HepG2 (cell line): ENCODE measurements at regions not wholly inside any gene's neighbourhood (a gene's known extent, or its start where the extent isn't known, plus 50 kb on each side); places are given as distances from the start of the nearest gene placed in this dataset.

Experiments used
- ATAC-seq: fragments of 200-7000 bp; cut with Tn5 transposase; 3 replicates; pipeline ENCODE4 v1.9.1; 2020; ENCODE audit warnings: mild to moderate bottlenecking, moderate library complexity
- BruUV-seq: library from RNA; stranded (reverse); fragments of 400-500 nt; replicated peaks from 2 replicates; lab custom pipeline; 2021; lab: Mats Ljungman, UMichigan
- CTCF ChIA-PET: fragments of 300-600 bp; formaldehyde crosslinking; extraction: SDS; loops from one replicate; lab custom pipeline; 2021; ENCODE audit warnings: low total read pairs, inconsistent platforms, low intra/inter-chr PET ratio; lab: Yijun Ruan, JAX
- POLR2A ChIA-PET: fragments of 350-600 bp; sonication (Branson Sonifier 250); formaldehyde crosslinking; loops from one replicate; lab custom pipeline; 2020; ENCODE audit warnings: antibody characterized with exemption, inconsistent platforms; lab: Yijun Ruan, JAX
- DNase-seq: peaks from one replicate; pipeline ENCODE4 v3.0.0-alpha.2; 2015; ENCODE audit warnings: low spot score
- FAIRE-seq: peaks from 3 replicates; lab custom pipeline; 2011; peaks lifted over from hg19 to GRCh38; lab: Jason Lieb, UNC
- H2AFZ ChIP-seq: one replicate; pipeline ENCODE4 v1.6.1; 2011; ENCODE audit warnings: low read length, inconsistent platforms
- H3K27ac ChIP-seq: fragments of 300-600 bp; 3 replicates; pipeline ENCODE4 v1.8.0; 2011; ENCODE audit warnings: mixed run types, mild to moderate bottlenecking, mixed read lengths, low read length, inconsistent platforms; ENCODE audit not compliant: insufficient read depth; ENCODE audit errors: extremely low read length
- H3K27me3 ChIP-seq, 2 experiments: fragments of 200-600 bp in 1 of 2; 2 replicates in 1 of 2; 3 replicates in 1 of 2; pipeline versions ENCODE4 v1.6.0 to v1.8.0; 2011; ENCODE audit warnings: low read length in 2 of 2, mild to moderate bottlenecking in 2 of 2, moderate library complexity in 2 of 2, inconsistent platforms in 1 of 2; ENCODE audit not compliant: insufficient read depth in 2 of 2, control insufficient read depth in 1 of 2
- H3K36me3 ChIP-seq, 2 experiments: fragments of 200-600 bp in 1 of 2; replicated peaks in 1 of 2; 2 replicates in 1 of 2; 3 replicates in 1 of 2; pipeline versions ENCODE4 v1.5.1 to v1.8.0; 2011; ENCODE audit warnings: low read length in 2 of 2, inconsistent platforms in 1 of 2; ENCODE audit not compliant: insufficient read depth in 2 of 2, control insufficient read depth in 1 of 2
- H3K4me1 ChIP-seq: 2 replicates; pipeline ENCODE4 v1.5.1; 2012; ENCODE audit warnings: low read length, inconsistent platforms; ENCODE audit not compliant: insufficient read depth
- H3K4me2 ChIP-seq: 2 replicates; pipeline ENCODE4 v1.6.0; 2011; ENCODE audit warnings: low read depth, low read length, inconsistent platforms
- H3K4me3 ChIP-seq, 3 experiments: fragments of 200-600 bp in 1 of 3; sonication (generic), shearing (Covaris generic) in 1 of 3; replicated peaks in 1 of 3; 2 replicates each; pipeline ENCODE4 v1.5.1; 2011 to 2016; ENCODE audit warnings: low read length in 3 of 3, inconsistent platforms in 2 of 3, low read depth in 2 of 3, mild to moderate bottlenecking in 2 of 3, control low read depth in 1 of 3, mixed read lengths in 1 of 3; ENCODE audit not compliant: insufficient read depth in 1 of 3
- H3K79me2 ChIP-seq: one replicate; pipeline ENCODE4 v1.6.1; 2011; ENCODE audit warnings: low read length, inconsistent platforms; ENCODE audit not compliant: insufficient read depth
- H3K9ac ChIP-seq: 2 replicates; pipeline ENCODE4 v1.6.0; 2011; ENCODE audit warnings: mild to moderate bottlenecking, low read depth, low read length, inconsistent platforms; ENCODE audit not compliant: insufficient read depth
- H3K9me3 ChIP-seq: 2 replicates; pipeline ENCODE4 v1.5.1; 2012; ENCODE audit warnings: mild to moderate bottlenecking, low read length
- H4K20me1 ChIP-seq: 2 replicates; pipeline ENCODE4 v1.6.0; 2011; ENCODE audit warnings: inconsistent platforms, mild to moderate bottlenecking, low read length, moderate library complexity; ENCODE audit not compliant: insufficient read depth
- ATF5 ChIP-seq: sonication (generic); formaldehyde crosslinking; IDR thresholded peaks from 2 replicates; pipeline ENCODE4 v1.4.0; 2020; ENCODE audit warnings: mild to moderate bottlenecking, low read depth, missing genetic modification reagents
- BRF2 ChIP-seq: sonication (generic); formaldehyde crosslinking; IDR thresholded peaks from 2 replicates; pipeline ENCODE4 v1.8.1; 2022; ENCODE audit warnings: mild to moderate bottlenecking, missing genetic modification reagents
- DMAP1 ChIP-seq: IDR thresholded peaks from 2 replicates; pipeline ENCODE4 v1.6.1; 2016
- FOSL2 ChIP-seq: sonication (generic); formaldehyde crosslinking; IDR thresholded peaks from 2 replicates; pipeline ENCODE4 v1.4.0; 2020; ENCODE audit warnings: missing genetic modification reagents
- RCOR2 ChIP-seq: IDR thresholded peaks from 2 replicates; pipeline ENCODE4 v1.6.1; 2016; ENCODE audit warnings: missing biosample characterization, missing genetic modification reagents
- SRF ChIP-seq: IDR thresholded peaks from 2 replicates; pipeline ENCODE4 v1.6.1; 2011; ENCODE audit warnings: mild to moderate bottlenecking, low read depth, low read length, moderate library complexity
- ZEB1 ChIP-seq: IDR thresholded peaks from 2 replicates; pipeline ENCODE4 v1.6.1; 2012; ENCODE audit warnings: mild to moderate bottlenecking, low read depth, inconsistent platforms; ENCODE audit not compliant: insufficient replicate concordance
- ZNF142 ChIP-seq: sonication (generic); formaldehyde crosslinking; IDR thresholded peaks from 2 replicates; pipeline ENCODE4 v1.4.0; 2020; ENCODE audit warnings: missing genetic modification reagents
- ZNF230 ChIP-seq: sonication (generic); formaldehyde crosslinking; IDR thresholded peaks from 2 replicates; pipeline ENCODE4 v1.4.0; 2020; ENCODE audit warnings: mild to moderate bottlenecking, missing genetic modification reagents
- ZNF354B ChIP-seq: sonication (generic); formaldehyde crosslinking; IDR thresholded peaks from 2 replicates; pipeline ENCODE4 v1.8.0; 2022; ENCODE audit warnings: mild to moderate bottlenecking, missing genetic modification reagents
- ZNF660 ChIP-seq: sonication (generic); formaldehyde crosslinking; IDR thresholded peaks from 2 replicates; pipeline ENCODE4 v1.5.1; 2020; ENCODE audit warnings: mild to moderate bottlenecking, low read depth, missing genetic modification reagents, borderline replicate concordance
- ZNF878 ChIP-seq: sonication (generic); formaldehyde crosslinking; IDR thresholded peaks from 2 replicates; pipeline ENCODE4 v1.8.1; 2023; ENCODE audit warnings: mild to moderate bottlenecking, missing genetic modification reagents, moderate library complexity
- ZSCAN5A ChIP-seq: sonication (generic); formaldehyde crosslinking; IDR thresholded peaks from 2 replicates; pipeline ENCODE4 v1.8.0; 2022; ENCODE audit warnings: mild to moderate bottlenecking, missing genetic modification reagents, borderline replicate concordance
- WGBS: methylation state at CpG from one replicate; pipeline ENCODE4 v1.1.6; 2017; ENCODE audit warnings: low lambda C conversion rate; 5-methylcytosine and 5-hydroxymethylcytosine counted together
- in situ Hi-C: cut with HindIII; loops from 2 replicates; pipeline ENCODE4 v1.10.0; 2017; ENCODE audit warnings: low pct_unique_long_range_greater_than_20kb; ENCODE audit not compliant: extremely low pct_ligation_motif_present
- intact Hi-C: fragments of 100-400 bp; cut with micrococcal nuclease; formaldehyde crosslinking; loops from one replicate; pipeline ENCODE4 v1.10.0; 2022; ENCODE audit not compliant: unreplicated experiment

- in situ Hi-C loops: no loop called here
- CTCF ChIA-PET: no interaction called here
- WGBS: 0% methylated on average over 1 of the region's 1 CpG
- no peak for TF ChIP-seq ZNF660
- no peak for TF ChIP-seq SRF
- no peak for TF ChIP-seq FOSL2 (CRISPR knock-in tag)
- no peak for TF ChIP-seq ZSCAN5A (CRISPR knock-in tag)
- no peak for TF ChIP-seq ZNF230 (CRISPR knock-in tag)
- TF ChIP-seq ZEB1: no peak
- TF ChIP-seq RCOR2 (CRISPR knock-in tag): no peak
- no peak for TF ChIP-seq ZNF354B (CRISPR knock-in tag)
- no peak for TF ChIP-seq ZNF878 (CRISPR knock-in tag)
- no peak for TF ChIP-seq DMAP1 (CRISPR knock-in tag)
- no peak for TF ChIP-seq ATF5 (CRISPR knock-in tag)
- no peak for TF ChIP-seq BRF2 (CRISPR knock-in tag)
- no peak for TF ChIP-seq ZNF142 (CRISPR knock-in tag)
Measured at GRCh38 chr2:122681626-122682025, 926.2 kb downstream of the TSN start.

More at GRCh38 chr2:122681626-122682025, 926.2 kb downstream of the TSN start:
- H2AFZ ChIP-seq: no peak overlapping the region
- no peak overlapping the region for H3K9ac ChIP-seq
- H3K27me3 ChIP-seq: no peaks in the 10 kb centered on the region
- no peaks in the 10 kb centered on the region for H3K79me2 ChIP-seq
- no peaks in the 10 kb centered on the region for H3K4me1 ChIP-seq
- FAIRE-seq: no peak
- DNase-seq: no peak
- no peak overlapping the region for H3K27ac ChIP-seq
- no peak for ATAC-seq
- H3K9me3 ChIP-seq: peaks cover 13% of the 10 kb centered on the region
- no peaks in the 10 kb centered on the region for H4K20me1 ChIP-seq
- H3K4me3 ChIP-seq: no peak overlapping the region
- H3K4me2 ChIP-seq: no peak overlapping the region
- POLR2A ChIA-PET: no interaction called here
- intact Hi-C loops: no loop called here
- H3K36me3 ChIP-seq: no peaks in the 10 kb centered on the region
- no TSS peak for BruUV-seq
